ENCODE measurements at regions not wholly inside any gene's neighbourhood (a gene's known extent, or its start where the extent isn't known, plus 50 kb on each side); places are given as distances from the start of the nearest gene placed in this dataset.

DNA sequence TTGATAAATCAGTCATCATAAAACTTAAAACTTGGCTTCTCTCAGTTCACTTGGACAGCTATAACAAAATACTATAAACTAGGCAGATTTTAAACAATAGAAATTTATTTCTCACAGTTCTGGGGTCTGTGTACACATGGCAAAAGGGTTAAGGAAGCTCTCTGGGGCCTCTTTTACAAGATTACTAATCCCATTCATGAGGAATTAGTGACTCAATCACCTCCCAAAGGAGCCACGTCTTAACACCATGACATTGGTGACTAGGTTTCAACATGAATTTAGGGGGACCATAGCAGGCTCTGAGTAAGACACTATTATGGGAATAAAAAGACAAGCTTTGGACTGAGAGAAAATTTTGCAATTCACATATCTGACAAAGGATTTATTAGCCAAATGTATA lies 436.5 kb downstream of the PDZRN4 start:
- ATAC-seq (ENCODE audit: insufficient number of reproducible peaks, low FRiP score, low read depth) (no peak), DNase-seq (ENCODE audit: low spot score) (no peak)
- H3K27me3 ChIP-seq (replicated peaks; ENCODE audit: insufficient read depth): no peaks in the 10 kb centered on the region
- H3K9me3 ChIP-seq: no peaks in the 10 kb centered on the region
- TF ChIP-seq, protein P1, sequence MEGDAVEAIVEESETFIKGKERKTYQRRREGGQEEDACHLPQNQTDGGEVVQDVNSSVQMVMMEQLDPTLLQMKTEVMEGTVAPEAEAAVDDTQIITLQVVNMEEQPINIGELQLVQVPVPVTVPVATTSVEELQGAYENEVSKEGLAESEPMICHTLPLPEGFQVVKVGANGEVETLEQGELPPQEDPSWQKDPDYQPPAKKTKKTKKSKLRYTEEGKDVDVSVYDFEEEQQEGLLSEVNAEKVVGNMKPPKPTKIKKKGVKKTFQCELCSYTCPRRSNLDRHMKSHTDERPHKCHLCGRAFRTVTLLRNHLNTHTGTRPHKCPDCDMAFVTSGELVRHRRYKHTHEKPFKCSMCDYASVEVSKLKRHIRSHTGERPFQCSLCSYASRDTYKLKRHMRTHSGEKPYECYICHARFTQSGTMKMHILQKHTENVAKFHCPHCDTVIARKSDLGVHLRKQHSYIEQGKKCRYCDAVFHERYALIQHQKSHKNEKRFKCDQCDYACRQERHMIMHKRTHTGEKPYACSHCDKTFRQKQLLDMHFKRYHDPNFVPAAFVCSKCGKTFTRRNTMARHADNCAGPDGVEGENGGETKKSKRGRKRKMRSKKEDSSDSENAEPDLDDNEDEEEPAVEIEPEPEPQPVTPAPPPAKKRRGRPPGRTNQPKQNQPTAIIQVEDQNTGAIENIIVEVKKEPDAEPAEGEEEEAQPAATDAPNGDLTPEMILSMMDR (IDR thresholded peaks at IDR 0.05): no peak
- no peaks in the 10 kb centered on the region for H3K36me3 ChIP-seq
- H3K4me1 ChIP-seq (ENCODE audit: control insufficient read depth in 1 of 2, low read depth in 2 of 2): no peaks in the 10 kb centered on the region
- no peak overlapping the region for H3K27ac ChIP-seq
- H3K4me3 ChIP-seq: no peak overlapping the region
